Tibial artery (tissue), 4 donors: ENCODE measurements at regions not wholly inside any gene's neighbourhood (a gene's known extent, or its start where the extent isn't known, plus 50 kb on each side); places are given as distances from the start of the nearest gene placed in this dataset.

Experiments
- DNase-seq, 2 donors: peaks; one replicate each; pipeline ENCODE4 v3.0.0-alpha.2; 2019
- H3K27ac ChIP-seq, 2 donors: fragments of 200-600 bp; sonication (generic) in 1 of 2; 1 replicate in 1 of 2; 2 replicates in 1 of 2; pipeline ENCODE4 v1.5.1; 2018 to 2019; ENCODE audit warnings: mild to moderate bottlenecking in 1 of 2
- H3K27me3 ChIP-seq, 2 donors: fragments of 200-600 bp; sonication (generic) in 1 of 2; one replicate each; pipeline versions ENCODE4 v1.5.1 to v1.6.0; 2016 to 2019
- H3K36me3 ChIP-seq, 3 donors: fragments of 200-600 bp; sonication (generic) in 2 of 3; one replicate each; pipeline ENCODE4 v1.5.1; 2016 to 2019; ENCODE audit warnings: mild to moderate bottlenecking in 2 of 3
- H3K4me1 ChIP-seq, 4 donors: fragments of 200-600 bp; sonication (generic) in 2 of 4; 1 replicate in 3 of 4; 2 replicates in 1 of 4; pipeline ENCODE4 v1.5.1; 2016 to 2019
- H3K4me3 ChIP-seq, 2 donors: fragments of 200-600 bp; sonication (generic) in 1 of 2; 1 replicate in 1 of 2; 2 replicates in 1 of 2; pipeline ENCODE4 v1.5.1; 2018 to 2019; ENCODE audit warnings: mild to moderate bottlenecking in 2 of 2
- H3K9me3 ChIP-seq, 3 donors: fragments of 200-600 bp; sonication (generic) in 1 of 3; one replicate each; pipeline ENCODE4 v1.5.1; 2016 to 2019
- CTCF ChIP-seq, 2 experiments: fragments of 200-600 bp in 1 of 2; fragments of 450-650 bp in 1 of 2; IDR thresholded peaks; one replicate each; pipeline ENCODE4 v1.5.1; 2017 to 2019; ENCODE audit warnings: antibody characterized with exemption in 2 of 2, mild to moderate bottlenecking in 1 of 2, moderate library complexity in 1 of 2
- intact Hi-C: fragments of 100-400 bp; cut with DNase I; formaldehyde crosslinking; loops from one replicate; pipeline ENCODE4 v1.15.0; 2023; ENCODE audit warnings: low total_unique reads

- intact Hi-C loops: no loop called here
- no peaks in the 10 kb centered on the region for H3K9me3 ChIP-seq
- no peaks in the 10 kb centered on the region for H3K27me3 ChIP-seq
- H3K4me3 ChIP-seq: no peak overlapping the region
- peak in 1 of 2 donors; percentile 32 for DNase-seq
- no peak for TF ChIP-seq CTCF (IDR thresholded peaks at IDR 0.05)
- no peaks in the 10 kb centered on the region for H3K4me1 ChIP-seq
- H3K36me3 ChIP-seq: no peaks in the 10 kb centered on the region
- H3K27ac ChIP-seq: no peak overlapping the region
Observed at GRCh38 chr10:128898133-128898915, 568.7 kb upstream of the MGMT start.

GRCh38 chr10:128898916-128899195 is 568.2 kb upstream of the MGMT start:
- H3K4me1 ChIP-seq: no peaks in the 10 kb centered on the region
- DNase-seq: no peak
- no peaks in the 10 kb centered on the region for H3K9me3 ChIP-seq
- H3K4me3 ChIP-seq: no peak overlapping the region
- intact Hi-C loops: no loop called here
- H3K27me3 ChIP-seq: no peaks in the 10 kb centered on the region
- H3K27ac ChIP-seq: no peak overlapping the region
- H3K36me3 ChIP-seq: no peaks in the 10 kb centered on the region
- no peak for TF ChIP-seq CTCF (IDR thresholded peaks at IDR 0.05)

GRCh38 chr10:128900456-128900855 is 566.6 kb upstream of the MGMT start:
- Histone ChIP-seq H3K36me3 (no peaks in the 10 kb centered on the region), H3K4me3 (no peak overlapping the region), H3K27me3 (no peaks in the 10 kb centered on the region), H3K27ac (no peak overlapping the region), H3K4me1 (no peaks in the 10 kb centered on the region), H3K9me3 (no peaks in the 10 kb centered on the region)
- no peak for TF ChIP-seq CTCF (IDR thresholded peaks at IDR 0.05)
- no peak for DNase-seq
- intact Hi-C loops: no loop called here

DNA sequence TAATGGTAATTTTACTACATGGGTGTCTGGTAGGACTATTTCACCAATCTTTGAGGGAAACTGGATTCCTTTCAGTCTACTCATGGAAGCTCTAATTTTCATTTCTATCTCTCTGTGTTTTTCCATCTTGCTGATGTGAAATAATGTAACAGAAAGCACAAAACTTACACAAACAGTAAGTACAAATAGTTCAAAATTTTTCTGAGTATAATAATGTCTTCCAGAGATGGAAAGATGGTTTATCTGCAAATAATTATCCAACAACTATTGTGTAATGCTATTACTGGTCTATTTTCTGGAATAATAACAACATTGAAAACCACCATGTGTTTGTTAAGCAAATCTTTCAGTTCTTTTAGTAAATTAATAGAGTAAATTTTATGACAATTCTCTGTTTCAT is 565.8 kb upstream of the MGMT start:
- no peak overlapping the region for H3K27ac ChIP-seq
- no peak for DNase-seq
- no peak overlapping the region for H3K4me3 ChIP-seq
- no peaks in the 10 kb centered on the region for H3K36me3 ChIP-seq
- H3K27me3 ChIP-seq: peaks cover 0 to 2% of the 10 kb centered on the region in 2 donors
- H3K9me3 ChIP-seq: no peaks in the 10 kb centered on the region
- intact Hi-C loops: no loop called here
- H3K4me1 ChIP-seq: no peaks in the 10 kb centered on the region
- no peak for TF ChIP-seq CTCF (IDR thresholded peaks at IDR 0.05)

GRCh38 chr10:128902031-128902710 is 564.9 kb upstream of the MGMT start:
- H3K27ac ChIP-seq: no peak overlapping the region
- H3K4me1 ChIP-seq: no peaks in the 10 kb centered on the region
- H3K36me3 ChIP-seq: no peaks in the 10 kb centered on the region
- intact Hi-C loops: no loop called here
- H3K9me3 ChIP-seq: no peaks in the 10 kb centered on the region
- no peak overlapping the region for H3K4me3 ChIP-seq
- no peak for DNase-seq
- H3K27me3 ChIP-seq: peaks cover 0 to 2% of the 10 kb centered on the region in 2 donors
- no peak for TF ChIP-seq CTCF (IDR thresholded peaks at IDR 0.05)
